H1 (cell line): ENCODE measurements at regions not wholly inside any gene's neighbourhood (a gene's known extent, or its start where the extent isn't known, plus 50 kb on each side); places are given as distances from the start of the nearest gene placed in this dataset.

ENCODE experiments used
- CTCF ChIA-PET: fragments of 300-600 bp; sonication (Branson Sonifier 250); formaldehyde crosslinking; loops from one replicate; lab custom pipeline; 2021; ENCODE audit not compliant: partially characterized antibody; lab: Charles Lee
- POLR2A ChIA-PET: fragments of 300-600 bp; sonication (Branson Sonifier 250); formaldehyde crosslinking; loops from one replicate; lab custom pipeline; 2021; ENCODE audit warnings: inconsistent platforms; ENCODE audit not compliant: partially characterized antibody; lab: Charles Lee
- DNase-seq, 2 experiments: peaks; one replicate each; pipeline versions ENCODE4 v3.0.0 to v3.0.0-alpha.2; 2010 to 2022; ENCODE audit warnings: low spot score in 2 of 2, low read depth in 1 of 2, mixed read lengths in 1 of 2
- FAIRE-seq: peaks from 2 replicates; lab custom pipeline; 2011; peaks lifted over from hg19 to GRCh38; lab: Jason Lieb, UNC
- H2AFZ ChIP-seq: 2 replicates; pipeline ENCODE4 v1.8.1; 2012; ENCODE audit warnings: low read length, inconsistent platforms
- H2AK5ac ChIP-seq: 2 replicates; pipeline ENCODE4 v1.6.1; 2013; ENCODE audit warnings: low read depth, low read length
- H2BK120ac ChIP-seq: replicated peaks from 2 replicates; pipeline ENCODE3; 2013; ENCODE audit warnings: low read depth, low read length, inconsistent platforms
- H2BK12ac ChIP-seq: 2 replicates; pipeline ENCODE4 v1.6.1; 2013; ENCODE audit warnings: low read depth, low read length
- H2BK15ac ChIP-seq: 2 replicates; pipeline ENCODE4 v1.6.1; 2013; ENCODE audit warnings: low read length
- H2BK20ac ChIP-seq: 2 replicates; pipeline ENCODE4 v1.6.1; 2013; ENCODE audit warnings: low read length
- H2BK5ac ChIP-seq: 2 replicates; pipeline ENCODE4 v1.6.1; 2013; ENCODE audit warnings: low read depth, low read length
- H3K14ac ChIP-seq: 2 replicates; pipeline ENCODE4 v1.6.1; 2013; ENCODE audit warnings: inconsistent platforms; ENCODE audit not compliant: insufficient read length
- H3K18ac ChIP-seq: 2 replicates; pipeline ENCODE4 v1.6.1; 2013; ENCODE audit warnings: low read length; ENCODE audit errors: extremely low read depth
- H3K23ac ChIP-seq: 2 replicates; pipeline ENCODE4 v1.6.1; 2013; ENCODE audit warnings: inconsistent platforms; ENCODE audit not compliant: insufficient read length
- H3K23me2 ChIP-seq: 2 replicates; pipeline ENCODE4 v1.6.1; 2013; ENCODE audit warnings: low read depth, low read length
- H3K27ac ChIP-seq: 2 replicates; pipeline ENCODE4 v1.6.1; 2011; ENCODE audit warnings: low read depth, low read length, inconsistent platforms
- H3K27me3 ChIP-seq, 4 experiments: replicated peaks in 1 of 4; 1 replicate in 1 of 4; 2 replicates in 3 of 4; pipeline versions ENCODE4 v1.6.1 to v1.8.1; 2011 to 2013; ENCODE audit warnings: low read length in 3 of 4, mild to moderate bottlenecking in 3 of 4, inconsistent platforms in 2 of 4, mixed read lengths in 2 of 4, moderate library complexity in 1 of 4; ENCODE audit not compliant: control insufficient read depth in 3 of 4, insufficient read depth in 3 of 4; ENCODE audit errors: extremely low read depth in 1 of 4
- H3K36me3 ChIP-seq, 4 experiments: 2 replicates each; pipeline versions ENCODE4 v1.6.1 to v1.8.1; 2011 to 2013; ENCODE audit warnings: mild to moderate bottlenecking in 4 of 4, low read length in 3 of 4, moderate library complexity in 2 of 4, control low read depth in 1 of 4, inconsistent platforms in 1 of 4; ENCODE audit not compliant: insufficient read depth in 4 of 4, control insufficient read depth in 2 of 4
- H3K4ac ChIP-seq: replicated peaks from 2 replicates; pipeline ENCODE3; 2013; ENCODE audit warnings: low read length, low read depth, mixed read lengths, inconsistent platforms; ENCODE audit not compliant: insufficient read length
- H3K4me1 ChIP-seq, 4 experiments: replicated peaks in 1 of 4; 1 replicate in 1 of 4; 2 replicates in 3 of 4; pipeline versions ENCODE4 v1.6.1 to v1.8.1; 2011 to 2013; ENCODE audit warnings: low read length in 3 of 4, inconsistent platforms in 2 of 4, mixed read lengths in 1 of 4; ENCODE audit not compliant: insufficient read depth in 4 of 4, control insufficient read depth in 3 of 4
- H3K4me2 ChIP-seq, 2 experiments: 2 replicates each; pipeline versions ENCODE4 v1.6.1 to v1.8.1; 2011 to 2013; ENCODE audit warnings: low read depth in 2 of 2, low read length in 2 of 2, control low read depth in 1 of 2, inconsistent platforms in 1 of 2, mild to moderate bottlenecking in 1 of 2; ENCODE audit not compliant: insufficient read depth in 1 of 2
- H3K4me3 ChIP-seq, 4 experiments: fragments of 200-600, 300-600 bp in 1 of 4; sonication (generic), shearing (Covaris generic), sonication (Bioruptor Twin) in 1 of 4; 2 replicates each; pipeline versions ENCODE4 v1.5.1 to v1.8.1; 2011 to 2016; ENCODE audit warnings: low read length in 4 of 4, low read depth in 3 of 4, control low read depth in 2 of 4, inconsistent platforms in 2 of 4, mild to moderate bottlenecking in 2 of 4, mixed read lengths in 1 of 4, moderate library complexity in 1 of 4; ENCODE audit not compliant: insufficient read depth in 2 of 4; ENCODE audit errors: extremely low read depth in 1 of 4
- H3K56ac ChIP-seq: replicated peaks from 2 replicates; pipeline ENCODE3; 2013; ENCODE audit warnings: low read depth, mild to moderate bottlenecking, mixed read lengths, low read length, inconsistent platforms; ENCODE audit not compliant: insufficient read length
- H3K79me1 ChIP-seq: 2 replicates; pipeline ENCODE4 v1.6.1; 2013; ENCODE audit warnings: low read depth, low read length, control low read depth
- H3K79me2 ChIP-seq, 2 experiments: 2 replicates each; pipeline versions ENCODE4 v1.6.1 to v1.8.1; 2012 to 2013; ENCODE audit warnings: low read length in 2 of 2, mild to moderate bottlenecking in 2 of 2, inconsistent platforms in 1 of 2; ENCODE audit not compliant: insufficient read depth in 2 of 2, control insufficient read depth in 1 of 2
- H3K9ac ChIP-seq, 4 experiments: replicated peaks in 1 of 4; 1 replicate in 1 of 4; 2 replicates in 3 of 4; pipeline versions ENCODE4 v1.6.1 to v1.8.1; 2011 to 2013; ENCODE audit warnings: low read depth in 3 of 4, low read length in 3 of 4, control low read depth in 2 of 4, mild to moderate bottlenecking in 2 of 4, moderate library complexity in 2 of 4, inconsistent platforms in 1 of 4; ENCODE audit errors: extremely low read depth in 1 of 4
- H3K9me3 ChIP-seq, 2 experiments: 2 replicates each; pipeline versions ENCODE4 v1.6.1 to v1.8.1; 2012 to 2013; ENCODE audit warnings: mild to moderate bottlenecking in 2 of 2, moderate library complexity in 2 of 2, control low read depth in 1 of 2, inconsistent platforms in 1 of 2, low read depth in 1 of 2, low read length in 1 of 2, mixed read lengths in 1 of 2; ENCODE audit not compliant: insufficient read depth in 2 of 2
- H4K20me1 ChIP-seq, 2 experiments: replicated peaks in 1 of 2; 2 replicates each; pipeline versions ENCODE3 to v1.8.1; 2011 to 2013; ENCODE audit warnings: inconsistent platforms in 2 of 2, low read length in 2 of 2, mild to moderate bottlenecking in 1 of 2; ENCODE audit not compliant: insufficient read depth in 2 of 2, control insufficient read depth in 1 of 2
- H4K5ac ChIP-seq: 2 replicates; pipeline ENCODE4 v1.6.1; 2013; ENCODE audit warnings: low read length, low read depth, mixed read lengths, inconsistent platforms; ENCODE audit not compliant: insufficient read length
- H4K8ac ChIP-seq: 2 replicates; pipeline ENCODE4 v1.8.0; 2013; ENCODE audit warnings: mild to moderate bottlenecking, moderate library complexity, low read length, inconsistent platforms; ENCODE audit not compliant: insufficient read depth; ENCODE audit errors: extremely low read depth
- H4K91ac ChIP-seq: replicated peaks from 2 replicates; pipeline ENCODE3; 2013; ENCODE audit warnings: low read length, mixed read lengths, inconsistent platforms; ENCODE audit not compliant: insufficient read length
- GABPA ChIP-seq: IDR thresholded peaks from 2 replicates; pipeline ENCODE4 v1.6.1; 2011; ENCODE audit warnings: mild to moderate bottlenecking, low read length, moderate library complexity, borderline replicate concordance; ENCODE audit not compliant: insufficient read depth
- JUND ChIP-seq: IDR thresholded peaks from 2 replicates; pipeline ENCODE4 v1.6.1; 2011; ENCODE audit warnings: mild to moderate bottlenecking, improper control_type of control experiment, low read length
- SP2 ChIP-seq: IDR thresholded peaks from 2 replicates; pipeline ENCODE4 v1.6.1; 2012; ENCODE audit warnings: mild to moderate bottlenecking, low read length, inconsistent platforms
- USF2 ChIP-seq: IDR thresholded peaks from 2 replicates; pipeline ENCODE4 v1.6.1; 2011; ENCODE audit warnings: low read length, improper control_type of control experiment
- WGBS, 2 experiments: shearing (Covaris generic) in 1 of 2; methylation state at CpG; one replicate each; pipeline versions ENCODE4 v1.1.6 to v1.1.7; 2013 to 2015; ENCODE audit warnings: low lambda C conversion rate in 2 of 2, mixed read lengths in 2 of 2, inconsistent platforms in 1 of 2, low coverage in 1 of 2, missing lambda C conversion rate in 1 of 2; ENCODE audit not compliant: insufficient replicate concordance in 2 of 2, insufficient coverage in 1 of 2, insufficient read length in 1 of 2; ENCODE audit errors: extremely low coverage in 1 of 2, missing lambda C conversion rate in 1 of 2; 5-methylcytosine and 5-hydroxymethylcytosine counted together

- Histone ChIP-seq H2AFZ (no peak overlapping the region), H3K18ac (no peak overlapping the region), H3K79me2 (no peaks in the 10 kb centered on the region), H2BK20ac (no peak overlapping the region), H3K9ac (no peak overlapping the region), H2BK12ac (no peak overlapping the region), H2BK120ac (no peak overlapping the region), H4K8ac (no peak overlapping the region), H3K4me2 (no peak overlapping the region), H4K91ac (no peak overlapping the region), H3K23me2 (no peaks in the 10 kb centered on the region), H2AK5ac (no peak overlapping the region), H2BK15ac (no peak overlapping the region), H3K23ac (no peak overlapping the region), H3K14ac (no peak overlapping the region), H4K5ac (no peak overlapping the region), H3K56ac (no peak overlapping the region), H3K4me1 (no peaks in the 10 kb centered on the region), H3K4ac (no peak overlapping the region), H2BK5ac (no peak overlapping the region), H3K79me1 (no peaks in the 10 kb centered on the region), H4K20me1 (no peaks in the 10 kb centered on the region), H3K4me3 (no peak overlapping the region), H3K27ac (no peak overlapping the region), H3K9me3 (no peaks in the 10 kb centered on the region), H3K27me3 (no peaks in the 10 kb centered on the region), H3K36me3 (no peaks in the 10 kb centered on the region)
- POLR2A ChIA-PET, result no interaction called here
- 95% methylated on average over 4 of the region's 4 CpGs; no CpG with 5 or more reads in 1 of the 2 experiments for WGBS, 2 experiments
- CTCF ChIA-PET, result no interaction called here
- no peak for FAIRE-seq
- DNase-seq, result no peak
- no peak for TF ChIP-seq JUND
- TF ChIP-seq GABPA, result no peak
- TF ChIP-seq SP2, result no peak
- no peak for TF ChIP-seq USF2
These were observed 498.7 kb downstream of the AMY1C start for GRCh38 chr1:104248385-104248784.
